Lung (tissue), 11 donors: ENCODE measurements at regions not wholly inside any gene's neighbourhood (a gene's known extent, or its start where the extent isn't known, plus 50 kb on each side); places are given as distances from the start of the nearest gene placed in this dataset.

ENCODE experiments used
- ATAC-seq: fragments of 200-7000 bp; cut with Tn5 transposase; one replicate; pipeline ENCODE4 v1.9.1; 2020; ENCODE audit warnings: moderate number of reproducible peaks; ENCODE audit not compliant: insufficient read depth, low FRiP score
- DNase-seq, 3 donors: peaks; one replicate each; pipeline ENCODE4 v3.0.0-alpha.2; 2013 to 2017
- H3K27ac ChIP-seq, 2 donors: one replicate each; pipeline ENCODE4 v1.5.1; 2013; ENCODE audit warnings: mild to moderate bottlenecking in 2 of 2, moderate library complexity in 2 of 2, control low read depth in 1 of 2, inconsistent platforms in 1 of 2, low read depth in 1 of 2, low read length in 1 of 2
- H3K27me3 ChIP-seq, 3 donors: one replicate each; pipeline ENCODE4 v1.5.1; 2013; ENCODE audit warnings: low read length in 2 of 3; ENCODE audit not compliant: control insufficient read depth in 3 of 3, insufficient read depth in 3 of 3
- H3K36me3 ChIP-seq, 4 donors: one replicate each; pipeline ENCODE4 v1.5.1; 2013; ENCODE audit warnings: low read length in 4 of 4, mild to moderate bottlenecking in 1 of 4, moderate library complexity in 1 of 4; ENCODE audit not compliant: control insufficient read depth in 4 of 4, insufficient read depth in 4 of 4
- H3K4me1 ChIP-seq, 5 donors: one replicate each; pipeline ENCODE4 v1.5.1; 2013; ENCODE audit warnings: low read length in 5 of 5, mild to moderate bottlenecking in 2 of 5, moderate library complexity in 1 of 5; ENCODE audit not compliant: control insufficient read depth in 5 of 5, insufficient read depth in 5 of 5
- H3K4me3 ChIP-seq: one replicate; pipeline ENCODE4 v1.5.1; 2013; ENCODE audit warnings: mild to moderate bottlenecking, control low read depth, moderate library complexity
- H3K9ac ChIP-seq, 2 donors: one replicate each; pipeline ENCODE4 v1.5.1; 2013; ENCODE audit warnings: low read length in 2 of 2, control low read depth in 1 of 2; ENCODE audit not compliant: insufficient read depth in 1 of 2
- H3K9me3 ChIP-seq, 4 donors: one replicate each; pipeline ENCODE4 v1.5.1; 2013; ENCODE audit warnings: low read length in 3 of 4, mild to moderate bottlenecking in 1 of 4, moderate library complexity in 1 of 4; ENCODE audit not compliant: control insufficient read depth in 4 of 4, insufficient read depth in 3 of 4
- WGBS, 2 donors: extraction: QIAGEN DNeasy Blood & Tissue Kit; methylation state at CpG; one replicate each; pipeline ENCODE4 v1.1.7; 2013; 5-methylcytosine and 5-hydroxymethylcytosine counted together
- TF ChIP-seq, protein P1 (sequence below): IDR thresholded peaks from 2 replicates; pipeline ENCODE4 v1.5.1; 2012; ENCODE audit warnings: mild to moderate bottlenecking; ENCODE audit errors: control extremely low read depth, extremely low read depth
- donor health status: control.
- donor health status: control.
- donor health status: Bipolar disorder and iron deficiency.
- donor health status: healthy.
- donor health status: DM: yes; HTN: yes; CAD: no.

DNA sequence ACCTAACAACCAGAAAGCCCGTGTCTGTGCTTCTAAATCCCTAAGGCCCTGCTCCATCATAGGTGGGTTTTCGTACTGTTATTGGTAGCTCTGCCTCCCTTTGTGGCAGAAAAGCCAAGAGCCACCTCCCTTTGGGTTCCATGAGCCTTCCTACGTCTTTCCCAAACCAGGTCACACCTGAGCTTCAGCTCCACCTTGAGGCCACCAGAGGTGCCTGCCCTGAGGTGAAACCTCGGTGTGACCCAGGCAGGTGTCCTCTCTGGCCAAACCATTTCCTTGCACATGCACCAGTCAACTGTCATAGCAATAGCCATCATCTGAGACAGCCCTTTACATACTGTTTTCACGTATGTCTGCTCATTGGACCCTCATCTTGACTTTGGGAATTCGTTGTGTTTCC, 188.0 kb upstream of the RBPJ start:
- Histone ChIP-seq H3K27me3 (no peaks in the 10 kb centered on the region), H3K9ac (no peak overlapping the region), H3K27ac (no peak overlapping the region), H3K4me1 (peaks cover 0 to under 1% (median 0%) of the 10 kb centered on the region in 5 donors), H3K9me3 (no peaks in the 10 kb centered on the region), H3K4me3 (no peak overlapping the region), H3K36me3 (no peaks in the 10 kb centered on the region)
- TF ChIP-seq, protein P1, sequence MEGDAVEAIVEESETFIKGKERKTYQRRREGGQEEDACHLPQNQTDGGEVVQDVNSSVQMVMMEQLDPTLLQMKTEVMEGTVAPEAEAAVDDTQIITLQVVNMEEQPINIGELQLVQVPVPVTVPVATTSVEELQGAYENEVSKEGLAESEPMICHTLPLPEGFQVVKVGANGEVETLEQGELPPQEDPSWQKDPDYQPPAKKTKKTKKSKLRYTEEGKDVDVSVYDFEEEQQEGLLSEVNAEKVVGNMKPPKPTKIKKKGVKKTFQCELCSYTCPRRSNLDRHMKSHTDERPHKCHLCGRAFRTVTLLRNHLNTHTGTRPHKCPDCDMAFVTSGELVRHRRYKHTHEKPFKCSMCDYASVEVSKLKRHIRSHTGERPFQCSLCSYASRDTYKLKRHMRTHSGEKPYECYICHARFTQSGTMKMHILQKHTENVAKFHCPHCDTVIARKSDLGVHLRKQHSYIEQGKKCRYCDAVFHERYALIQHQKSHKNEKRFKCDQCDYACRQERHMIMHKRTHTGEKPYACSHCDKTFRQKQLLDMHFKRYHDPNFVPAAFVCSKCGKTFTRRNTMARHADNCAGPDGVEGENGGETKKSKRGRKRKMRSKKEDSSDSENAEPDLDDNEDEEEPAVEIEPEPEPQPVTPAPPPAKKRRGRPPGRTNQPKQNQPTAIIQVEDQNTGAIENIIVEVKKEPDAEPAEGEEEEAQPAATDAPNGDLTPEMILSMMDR: no peak
- 90 to 94% methylated on average over 6 of the region's 6 CpGs for WGBS, 2 donors
- DNase-seq: no peak
- no peak for ATAC-seq

DNA sequence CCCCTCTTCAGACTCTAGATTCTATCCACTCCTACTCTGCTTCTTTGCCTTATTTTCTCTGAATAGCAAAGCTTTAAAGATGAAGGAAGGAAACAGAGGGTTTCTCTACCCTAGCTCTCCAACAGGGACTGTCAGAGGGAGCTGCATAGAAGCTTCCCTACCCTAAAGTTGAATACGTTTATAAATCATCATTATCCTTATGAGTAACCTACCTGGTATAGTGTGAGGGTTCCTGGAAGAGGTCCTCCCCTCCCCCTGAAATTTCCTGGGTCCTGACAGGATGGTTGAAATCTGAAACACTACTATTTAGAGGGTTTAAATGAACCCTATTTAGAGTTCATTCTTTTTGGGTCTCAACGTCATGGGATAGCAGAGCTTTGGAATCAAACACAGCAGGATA, 187.0 kb upstream of the RBPJ start:
- no peak overlapping the region for H3K9ac ChIP-seq
- H3K9me3 ChIP-seq: no peaks in the 10 kb centered on the region
- ATAC-seq (no peak), DNase-seq (no peak)
- no peaks in the 10 kb centered on the region for H3K36me3 ChIP-seq
- WGBS, 2 donors: 85 to 97% methylated on average over 2 of the region's 2 CpGs
- H3K27ac ChIP-seq: no peak overlapping the region
- no peaks in the 10 kb centered on the region for H3K27me3 ChIP-seq
- TF ChIP-seq, protein P1: no peak
- H3K4me3 ChIP-seq: no peak overlapping the region
- H3K4me1 ChIP-seq: no peaks in the 10 kb centered on the region

DNA sequence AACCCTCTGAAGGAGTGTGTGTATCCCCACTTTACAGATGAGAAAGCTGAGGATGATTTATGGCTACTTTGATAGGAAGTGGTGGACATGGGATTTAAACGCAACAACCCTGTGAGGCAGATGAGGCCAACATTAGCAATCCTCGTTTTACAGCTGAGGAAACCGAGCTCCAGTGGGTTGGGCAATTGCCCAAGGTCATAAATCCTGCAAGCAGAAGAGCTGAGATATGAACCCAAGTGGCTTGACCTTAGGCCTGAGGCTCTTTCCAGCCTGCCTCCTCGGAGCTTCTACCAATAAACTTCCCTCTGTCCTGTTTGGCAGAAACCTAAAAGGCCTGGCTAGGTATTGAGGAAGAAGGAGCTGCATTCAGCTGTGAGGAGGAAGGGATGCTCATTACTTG, 185.5 kb upstream of the RBPJ start:
- Histone ChIP-seq H3K27ac (no peak overlapping the region), H3K36me3 (no peaks in the 10 kb centered on the region), H3K27me3 (no peaks in the 10 kb centered on the region), H3K9ac (no peak overlapping the region), H3K9me3 (no peaks in the 10 kb centered on the region), H3K4me3 (no peak overlapping the region), H3K4me1 (peaks cover 0 to 4% (median 0%) of the 10 kb centered on the region in 5 donors)
- ATAC-seq (no peak), DNase-seq (no peak)
- TF ChIP-seq, protein P1: no peak
- whole genome bisulfite sequencing, 2 donors: 79% methylated on average over 4 of the region's 4 CpGs

DNA sequence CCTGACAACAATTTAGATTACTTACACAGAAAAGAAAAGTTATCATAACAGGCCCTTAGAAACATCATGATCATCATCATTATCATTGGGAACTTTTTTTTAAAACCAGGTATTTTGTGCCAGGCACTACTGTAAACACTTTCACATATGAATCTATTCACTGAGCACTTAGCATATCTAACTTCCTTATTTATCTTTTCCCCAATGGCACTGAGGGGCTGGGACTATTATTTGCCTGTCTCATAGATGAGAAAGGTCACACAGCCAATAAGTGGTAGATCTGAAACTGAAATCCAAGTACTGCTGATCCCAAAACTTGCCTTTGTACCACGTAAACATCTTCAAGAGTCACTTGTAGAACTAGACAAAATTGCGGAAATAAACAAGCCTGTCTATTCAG, 184.2 kb upstream of the RBPJ start:
- Histone ChIP-seq H3K9me3 (no peaks in the 10 kb centered on the region), H3K27me3 (no peaks in the 10 kb centered on the region), H3K4me1 (peaks cover 0 to 15% (median 3%) of the 10 kb centered on the region in 5 donors), H3K4me3 (no peak overlapping the region), H3K9ac (no peak overlapping the region), H3K36me3 (no peaks in the 10 kb centered on the region), H3K27ac (no peak overlapping the region)
- WGBS, 2 donors: 87 to 97% methylated on average over 2 of the region's 2 CpGs
- no peak for DNase-seq
- TF ChIP-seq, protein P1: no peak
- ATAC-seq: no peak
